PC-9 (cell line): ENCODE measurements at regions not wholly inside any gene's neighbourhood (a gene's known extent, or its start where the extent isn't known, plus 50 kb on each side); places are given as distances from the start of the nearest gene placed in this dataset.
A peak's percentile ranks its signal among the peaks of the same experiment; 100 is the strongest.

ENCODE experiments used
- BruUV-seq: library from RNA; stranded (reverse); fragments of 400-500 nt; replicated peaks from 2 replicates; lab custom pipeline; 2021; lab: Mats Ljungman, UMichigan
- CTCF ChIA-PET: fragments of 300-600 bp; sonication (Branson Sonifier 250); formaldehyde crosslinking; loops from one replicate; lab custom pipeline; 2022; ENCODE audit warnings: antibody characterized with exemption; lab: Charles Lee
- POLR2A ChIA-PET: fragments of 300-600 bp; sonication (Branson Sonifier 250); formaldehyde crosslinking; loops from one replicate; lab custom pipeline; 2022; ENCODE audit warnings: antibody characterized with exemption; ENCODE audit not compliant: unreplicated experiment; lab: Charles Lee
- DNase-seq, 2 experiments: peaks; one replicate each; pipeline versions ENCODE4 v3.0.0 to v3.0.0-alpha.2; 2015 to 2022; ENCODE audit warnings: mixed read lengths in 1 of 2
- H2AFZ ChIP-seq: fragments of 200-600 bp; sonication (generic); 2 replicates; pipeline ENCODE4 v1.8.1; 2017; ENCODE audit warnings: antibody characterized with exemption
- H3F3A ChIP-seq: fragments of 200-600 bp; sonication (generic); 2 replicates; pipeline ENCODE4 v1.8.1; 2017; ENCODE audit warnings: antibody characterized with exemption, mild to moderate bottlenecking, low read depth; ENCODE audit not compliant: insufficient read depth
- H3K27ac ChIP-seq: fragments of 200-600 bp; sonication (generic); 2 replicates; pipeline ENCODE4 v1.6.1; 2016; ENCODE audit warnings: mixed run types
- H3K27me3 ChIP-seq: fragments of 200-600 bp; sonication (generic); 2 replicates; pipeline ENCODE4 v1.6.1; 2016; ENCODE audit warnings: low read depth, mixed run types; ENCODE audit not compliant: insufficient read depth
- H3K36me3 ChIP-seq: fragments of 200-600 bp; sonication (generic); 2 replicates; pipeline ENCODE4 v1.6.1; 2016; ENCODE audit warnings: low read depth, mixed run types
- H3K4me1 ChIP-seq: fragments of 200-600 bp; sonication (generic); replicated peaks from 2 replicates; pipeline ENCODE4 v1.6.1; 2016; ENCODE audit warnings: mixed run types; ENCODE audit not compliant: insufficient read depth
- H3K4me2 ChIP-seq: fragments of 200-600 bp; sonication (generic); 2 replicates; pipeline ENCODE4 v1.6.1; 2017; ENCODE audit warnings: mixed run types
- H3K4me3 ChIP-seq: fragments of 200-600 bp; sonication (generic); 2 replicates; pipeline ENCODE4 v1.6.1; 2016; ENCODE audit warnings: mixed run types
- H3K79me2 ChIP-seq: fragments of 200-600 bp; sonication (generic); 2 replicates; pipeline ENCODE4 v1.6.1; 2017; ENCODE audit warnings: low read depth, mixed run types
- H3K9me2 ChIP-seq: fragments of 200-600 bp; sonication (generic); 2 replicates; pipeline ENCODE4 v1.8.1; 2017; ENCODE audit warnings: mild to moderate bottlenecking; ENCODE audit not compliant: insufficient read depth
- H3K9me3 ChIP-seq: fragments of 200-600 bp; sonication (generic); 2 replicates; pipeline ENCODE4 v1.8.1; 2016; ENCODE audit warnings: low read depth; ENCODE audit not compliant: insufficient read depth
- H4K20me1 ChIP-seq: fragments of 200-600 bp; sonication (generic); 2 replicates; pipeline ENCODE4 v1.8.1; 2017; ENCODE audit not compliant: insufficient read depth
- EZH2 ChIP-seq: fragments of 200-600 bp; sonication (generic); IDR thresholded peaks from 2 replicates; pipeline ENCODE4 v1.8.0; 2017; ENCODE audit warnings: antibody characterized with exemption, low read depth
- intact Hi-C: fragments of 100-400 bp; cut with micrococcal nuclease; formaldehyde crosslinking; loops from one replicate; pipeline ENCODE4 v1.10.0; 2022; ENCODE audit not compliant: unreplicated experiment
- TF ChIP-seq, protein P1 (sequence below): fragments of 200-600 bp; sonication (generic); conservative IDR thresholded peaks from 2 replicates; pipeline ENCODE4 v1.6.1; 2017; ENCODE audit warnings: mixed run types, antibody characterized with exemption, mild to moderate bottlenecking, moderate library complexity

DNA sequence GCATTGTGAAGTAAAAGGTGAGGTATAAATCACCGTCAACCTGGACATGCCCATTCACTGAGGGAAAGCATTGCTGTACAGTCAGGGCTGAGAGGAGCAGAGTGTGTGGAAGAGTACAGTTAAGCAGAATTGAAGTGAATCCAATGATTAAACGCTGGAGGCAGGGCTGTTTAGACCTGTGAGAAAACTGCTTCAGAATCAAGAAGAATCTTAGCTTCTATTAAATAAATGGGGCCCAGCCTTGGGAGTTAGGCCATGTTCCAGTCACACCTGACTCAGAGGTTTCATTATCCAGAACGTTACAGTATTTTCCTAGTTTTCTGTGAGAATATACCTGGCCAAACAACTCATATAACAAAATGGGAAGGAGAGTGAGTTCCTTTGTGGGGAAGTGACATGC is 86.9 kb downstream of the ATP23 start:
- no peak overlapping the region for H3K4me2 ChIP-seq
- CTCF ChIA-PET: no interaction called here
- no peaks in the 10 kb centered on the region for H3K27me3 ChIP-seq
- no peaks in the 10 kb centered on the region for H3K79me2 ChIP-seq
- H3K4me3 ChIP-seq: no peak overlapping the region
- no peaks in the 10 kb centered on the region for H3F3A ChIP-seq
- no peak overlapping the region for H3K27ac ChIP-seq
- no peak for DNase-seq
- BruUV-seq: no TSS peak
- no peaks in the 10 kb centered on the region for H4K20me1 ChIP-seq
- TF ChIP-seq, protein P1, sequence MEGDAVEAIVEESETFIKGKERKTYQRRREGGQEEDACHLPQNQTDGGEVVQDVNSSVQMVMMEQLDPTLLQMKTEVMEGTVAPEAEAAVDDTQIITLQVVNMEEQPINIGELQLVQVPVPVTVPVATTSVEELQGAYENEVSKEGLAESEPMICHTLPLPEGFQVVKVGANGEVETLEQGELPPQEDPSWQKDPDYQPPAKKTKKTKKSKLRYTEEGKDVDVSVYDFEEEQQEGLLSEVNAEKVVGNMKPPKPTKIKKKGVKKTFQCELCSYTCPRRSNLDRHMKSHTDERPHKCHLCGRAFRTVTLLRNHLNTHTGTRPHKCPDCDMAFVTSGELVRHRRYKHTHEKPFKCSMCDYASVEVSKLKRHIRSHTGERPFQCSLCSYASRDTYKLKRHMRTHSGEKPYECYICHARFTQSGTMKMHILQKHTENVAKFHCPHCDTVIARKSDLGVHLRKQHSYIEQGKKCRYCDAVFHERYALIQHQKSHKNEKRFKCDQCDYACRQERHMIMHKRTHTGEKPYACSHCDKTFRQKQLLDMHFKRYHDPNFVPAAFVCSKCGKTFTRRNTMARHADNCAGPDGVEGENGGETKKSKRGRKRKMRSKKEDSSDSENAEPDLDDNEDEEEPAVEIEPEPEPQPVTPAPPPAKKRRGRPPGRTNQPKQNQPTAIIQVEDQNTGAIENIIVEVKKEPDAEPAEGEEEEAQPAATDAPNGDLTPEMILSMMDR: no peak
- no peak for TF ChIP-seq EZH2
- no peaks in the 10 kb centered on the region for H3K36me3 ChIP-seq
- intact Hi-C loops: no loop called here
- no peaks in the 10 kb centered on the region for H3K9me2 ChIP-seq
- no peak overlapping the region for H2AFZ ChIP-seq
- H3K4me1 ChIP-seq: peaks cover 2% of the 10 kb centered on the region
- POLR2A ChIA-PET: no interaction called here
- peaks cover 4% of the 10 kb centered on the region; the same call in 1 of the 2 replicates for H3K9me3 ChIP-seq

DNA sequence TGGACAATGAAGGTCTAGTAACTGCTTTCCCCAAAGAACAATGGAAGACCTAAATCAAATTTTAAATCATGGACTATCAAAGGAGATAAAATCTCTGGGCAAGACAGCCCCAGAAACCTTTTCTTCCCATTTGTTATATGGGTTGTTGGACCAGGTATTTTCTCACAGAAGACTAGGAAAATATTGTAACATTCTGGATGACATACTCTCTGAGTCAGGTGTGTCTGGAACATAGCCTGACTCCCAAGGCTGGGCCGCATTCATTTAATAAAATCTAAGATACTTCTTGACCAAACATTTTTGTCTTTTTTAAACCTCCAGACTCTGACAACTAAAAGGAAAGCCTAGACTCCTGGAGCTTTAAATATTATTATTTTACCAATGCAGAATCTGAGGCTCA is 87.9 kb downstream of the ATP23 start:
- no peaks in the 10 kb centered on the region for H4K20me1 ChIP-seq
- H3K27ac ChIP-seq: no peak overlapping the region
- no peaks in the 10 kb centered on the region for H3K79me2 ChIP-seq
- H3K9me3 ChIP-seq: peaks cover 11% of the 10 kb centered on the region; the same call in 1 of the 2 replicates
- H3K27me3 ChIP-seq: no peaks in the 10 kb centered on the region
- ChIA-PET CTCF (no interaction called here), POLR2A (no interaction called here)
- H3F3A ChIP-seq: peaks cover 5% of the 10 kb centered on the region; the same call in 1 of the 2 replicates
- no peak overlapping the region for H2AFZ ChIP-seq
- H3K4me1 ChIP-seq: peaks cover 12% of the 10 kb centered on the region
- TF ChIP-seq EZH2: no peak
- TF ChIP-seq, protein P1: no peak
- DNase-seq: no peak
- no peaks in the 10 kb centered on the region for H3K36me3 ChIP-seq
- H3K4me2 ChIP-seq: no peak overlapping the region
- BruUV-seq: no TSS peak
- intact Hi-C loops: no loop called here
- no peaks in the 10 kb centered on the region for H3K9me2 ChIP-seq
- no peak overlapping the region for H3K4me3 ChIP-seq

DNA sequence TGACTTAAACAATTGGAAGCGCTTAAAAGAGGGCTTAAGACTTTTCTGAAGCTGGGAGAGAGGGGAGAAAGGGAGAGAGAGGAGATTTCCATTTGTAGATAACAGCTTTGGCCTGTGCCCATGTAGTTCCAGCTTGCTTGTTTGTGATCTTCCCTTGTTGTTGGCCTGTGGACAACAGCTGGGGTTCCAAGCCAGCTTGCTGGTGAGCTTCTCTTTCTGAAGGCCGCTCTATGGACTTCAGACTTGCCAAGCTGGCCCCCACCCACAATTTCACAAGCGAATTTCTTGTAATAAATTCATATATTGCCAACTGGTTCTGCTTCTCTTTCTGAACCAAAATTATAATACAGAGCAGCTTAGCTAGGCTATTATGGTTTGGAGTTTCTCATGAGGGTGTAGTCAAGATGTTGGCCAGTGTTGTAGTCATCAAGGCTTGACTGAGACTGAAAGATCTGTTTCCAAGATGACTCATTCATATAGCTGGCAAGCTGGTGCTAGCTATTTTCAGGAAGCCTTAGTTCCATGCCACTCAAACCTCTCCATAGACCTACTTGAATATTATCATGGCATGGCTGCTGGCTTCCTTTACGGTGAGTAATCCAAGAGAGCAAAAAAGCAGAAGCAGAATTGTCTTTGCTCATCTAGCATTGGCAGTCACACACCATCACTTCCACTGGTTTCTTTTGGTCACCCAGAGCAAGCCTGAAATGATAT is 89.4 kb downstream of the ATP23 start:
- peaks cover 12% of the 10 kb centered on the region; the same call in 1 of the 2 replicates for H3K9me3 ChIP-seq
- H3K4me3 ChIP-seq: no peak overlapping the region
- intact Hi-C loops: no loop called here
- H3K9me2 ChIP-seq: no peaks in the 10 kb centered on the region
- peak in 1 of 2 experiments; percentile 18 for DNase-seq
- TF ChIP-seq, protein P1: no peak
- TF ChIP-seq EZH2: no peak
- ChIA-PET POLR2A (no interaction called here), CTCF (no interaction called here)
- no peaks in the 10 kb centered on the region for H3K27me3 ChIP-seq
- no peak overlapping the region for H3K27ac ChIP-seq
- no TSS peak for BruUV-seq
- H3F3A ChIP-seq: peaks cover 17% of the 10 kb centered on the region; the same call in 1 of the 2 replicates
- no peaks in the 10 kb centered on the region for H4K20me1 ChIP-seq
- no peak overlapping the region for H3K4me2 ChIP-seq
- no peak overlapping the region for H2AFZ ChIP-seq
- H3K4me1 ChIP-seq: peaks cover 24% of the 10 kb centered on the region
- no peaks in the 10 kb centered on the region for H3K79me2 ChIP-seq
- H3K36me3 ChIP-seq: no peaks in the 10 kb centered on the region
